ENCODE measurements at regions not wholly inside any gene's neighbourhood (a gene's known extent, or its start where the extent isn't known, plus 50 kb on each side); places are given as distances from the start of the nearest gene placed in this dataset.
A peak's percentile ranks its signal among the peaks of the same experiment; 100 is the strongest.

GRCh38 chr14:28666961-28667360, 99.6 kb upstream of the FOXG1 start:
- no peaks in the 10 kb centered on the region for H3K27me3 ChIP-seq
- H3K9me3 ChIP-seq (ENCODE audit: low read depth): no peaks in the 10 kb centered on the region
- H3K4me3 ChIP-seq: no peak overlapping the region
- no peak for DNase-seq (ENCODE audit: low read depth in 1 of 2, low spot score in 1 of 2)
- no peaks in the 10 kb centered on the region for H3K36me3 ChIP-seq
- no peak overlapping the region for H3K27ac ChIP-seq
- no peak for TF ChIP-seq CTCF (IDR thresholded peaks at IDR 0.05; ENCODE audit: low read depth, low read length)
- H3K4me1 ChIP-seq (ENCODE audit: low read depth): peaks cover 4% of the 10 kb centered on the region

GRCh38 chr14:28671425-28671824, 95.2 kb upstream of the FOXG1 start:
- DNase-seq (ENCODE audit: low read depth in 1 of 2, low spot score in 1 of 2): peak in 1 of 2 donors; percentile 79
- Histone ChIP-seq H3K27me3 (no peaks in the 10 kb centered on the region), H3K27ac (no peak overlapping the region), H3K36me3 (no peaks in the 10 kb centered on the region), H3K4me1 (ENCODE audit: low read depth) (peaks cover 8% of the 10 kb centered on the region), H3K4me3 (no peak overlapping the region), H3K9me3 (ENCODE audit: low read depth) (no peaks in the 10 kb centered on the region)
- TF ChIP-seq CTCF (IDR thresholded peaks at IDR 0.05; ENCODE audit: low read depth, low read length): no peak

GRCh38 chr14:28673056-28673455, 93.5 kb upstream of the FOXG1 start:
- Histone ChIP-seq H3K4me1 (ENCODE audit: low read depth) (peaks cover 8% of the 10 kb centered on the region), H3K27me3 (no peaks in the 10 kb centered on the region), H3K9me3 (ENCODE audit: low read depth) (no peaks in the 10 kb centered on the region), H3K27ac (no peak overlapping the region), H3K36me3 (no peaks in the 10 kb centered on the region), H3K4me3 (no peak overlapping the region)
- no peak for DNase-seq (ENCODE audit: low read depth in 1 of 2, low spot score in 1 of 2)
- TF ChIP-seq CTCF (IDR thresholded peaks at IDR 0.05; ENCODE audit: low read depth, low read length): no peak

GRCh38 chr14:28676479-28676878, 90.1 kb upstream of the FOXG1 start:
- Histone ChIP-seq H3K4me3 (no peak overlapping the region), H3K4me1 (ENCODE audit: low read depth) (peaks cover 8% of the 10 kb centered on the region), H3K9me3 (ENCODE audit: low read depth) (no peaks in the 10 kb centered on the region), H3K27ac (no peak overlapping the region), H3K27me3 (no peaks in the 10 kb centered on the region), H3K36me3 (no peaks in the 10 kb centered on the region)
- no peak for DNase-seq (ENCODE audit: low read depth in 1 of 2, low spot score in 1 of 2)
- no peak for TF ChIP-seq CTCF (IDR thresholded peaks at IDR 0.05; ENCODE audit: low read depth, low read length)

GRCh38 chr14:28677381-28677780, 89.2 kb upstream of the FOXG1 start:
- Histone ChIP-seq H3K27me3 (no peaks in the 10 kb centered on the region), H3K36me3 (no peaks in the 10 kb centered on the region), H3K4me3 (no peak overlapping the region), H3K27ac (no peak overlapping the region), H3K9me3 (ENCODE audit: low read depth) (no peaks in the 10 kb centered on the region), H3K4me1 (ENCODE audit: low read depth) (no peaks in the 10 kb centered on the region)
- no peak for TF ChIP-seq CTCF (IDR thresholded peaks at IDR 0.05; ENCODE audit: low read depth, low read length)
- no peak for DNase-seq (ENCODE audit: low read depth in 1 of 2, low spot score in 1 of 2)

- TF ChIP-seq CTCF (IDR thresholded peaks at IDR 0.05; ENCODE audit: low read depth, low read length): no peak
- no peaks in the 10 kb centered on the region for H3K36me3 ChIP-seq
- no peak for DNase-seq (ENCODE audit: low read depth in 1 of 2, low spot score in 1 of 2)
- H3K9me3 ChIP-seq (ENCODE audit: low read depth): no peaks in the 10 kb centered on the region
- no peaks in the 10 kb centered on the region for H3K27me3 ChIP-seq
- H3K4me3 ChIP-seq: no peak overlapping the region
- H3K27ac ChIP-seq: no peak overlapping the region
- H3K4me1 ChIP-seq (ENCODE audit: low read depth): no peaks in the 10 kb centered on the region
These were observed 87.7 kb upstream of the FOXG1 start for GRCh38 chr14:28678887-28679286.
